Mononuclear cell (primary cell): ENCODE measurements at regions not wholly inside any gene's neighbourhood (a gene's known extent, or its start where the extent isn't known, plus 50 kb on each side); places are given as distances from the start of the nearest gene placed in this dataset.

Experiments
- H3K27me3 ChIP-seq: 2 replicates; pipeline ENCODE4 v1.6.0; 2011; ENCODE audit warnings: low read length, control low read depth; ENCODE audit not compliant: insufficient read depth
- H3K4me1 ChIP-seq: 2 replicates; pipeline ENCODE4 v1.5.1; 2011; ENCODE audit warnings: mild to moderate bottlenecking, low read length, control low read depth; ENCODE audit not compliant: insufficient read depth
- H3K4me3 ChIP-seq: 2 replicates; pipeline ENCODE4 v1.5.1; 2011; ENCODE audit warnings: mild to moderate bottlenecking, low read length, moderate library complexity
- H3K9me3 ChIP-seq: 2 replicates; pipeline ENCODE4 v1.5.1; 2011; ENCODE audit warnings: low read depth, mild to moderate bottlenecking, control low read depth, low read length

DNA sequence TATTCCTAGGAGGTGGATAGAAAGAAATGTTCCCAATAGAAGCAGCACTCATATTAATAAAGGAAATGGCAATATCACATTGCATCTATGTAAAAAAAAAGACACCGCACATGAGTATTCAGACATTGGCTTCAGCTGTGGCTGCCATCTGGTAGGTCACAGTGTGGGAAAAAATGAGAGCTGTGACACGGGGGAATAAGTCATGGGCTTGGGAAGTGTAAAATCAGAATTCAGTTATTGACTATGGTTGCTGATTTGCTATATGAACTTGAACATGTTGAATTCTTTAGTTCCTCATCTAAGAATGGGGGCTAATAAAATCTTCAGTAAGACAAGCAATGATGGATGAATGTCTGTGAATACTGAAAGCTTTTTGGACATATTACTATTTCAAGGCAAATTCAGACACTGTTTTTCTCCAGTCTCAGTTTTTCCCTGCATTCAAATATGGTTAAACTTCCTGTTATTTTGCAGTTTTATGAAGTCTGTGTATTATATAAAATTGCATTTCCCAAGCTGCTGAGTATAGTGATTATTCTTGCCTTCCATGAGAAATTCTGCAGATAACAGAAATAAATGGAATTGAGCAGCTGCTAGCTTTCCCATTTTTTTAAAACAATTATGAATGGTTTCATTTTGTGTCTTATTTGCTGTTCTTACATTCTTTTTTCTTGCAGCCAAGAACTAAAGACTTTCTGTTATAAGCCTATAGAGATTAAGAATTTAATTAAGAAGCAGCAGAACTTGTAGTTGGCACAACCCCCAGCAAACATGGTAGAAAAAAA lies 221.0 kb downstream of the ANKRD50 start:
- Histone ChIP-seq H3K27me3 (no peaks in the 10 kb centered on the region), H3K4me3 (no peak overlapping the region), H3K9me3 (no peaks in the 10 kb centered on the region), H3K4me1 (no peaks in the 10 kb centered on the region)

GRCh38 chr4:124499261-124499660 lies 213.3 kb downstream of the ANKRD50 start:
- Histone ChIP-seq H3K27me3 (no peaks in the 10 kb centered on the region), H3K9me3 (no peaks in the 10 kb centered on the region), H3K4me3 (no peak overlapping the region), H3K4me1 (no peaks in the 10 kb centered on the region)

DNA sequence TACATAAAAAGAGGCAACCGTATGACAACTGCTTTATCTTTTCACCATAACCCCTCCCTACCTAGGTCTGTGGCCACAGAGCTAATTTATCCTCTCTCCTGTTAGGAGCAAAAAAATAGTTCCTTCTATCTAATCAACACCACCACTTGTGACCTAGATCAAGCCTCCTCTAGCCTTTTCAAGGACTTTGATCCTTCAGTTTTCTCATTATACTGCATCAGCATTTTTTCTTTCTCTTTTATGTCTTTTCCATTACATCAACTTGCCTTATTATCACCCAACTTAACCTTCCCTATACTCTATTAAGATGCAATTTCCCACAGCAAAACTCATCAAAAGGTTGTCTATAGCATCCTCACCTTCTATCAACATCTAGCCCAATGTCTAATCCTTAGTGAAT lies 211.0 kb downstream of the ANKRD50 start:
- Histone ChIP-seq H3K27me3 (no peaks in the 10 kb centered on the region), H3K9me3 (no peaks in the 10 kb centered on the region), H3K4me1 (no peaks in the 10 kb centered on the region), H3K4me3 (no peak overlapping the region)

DNA sequence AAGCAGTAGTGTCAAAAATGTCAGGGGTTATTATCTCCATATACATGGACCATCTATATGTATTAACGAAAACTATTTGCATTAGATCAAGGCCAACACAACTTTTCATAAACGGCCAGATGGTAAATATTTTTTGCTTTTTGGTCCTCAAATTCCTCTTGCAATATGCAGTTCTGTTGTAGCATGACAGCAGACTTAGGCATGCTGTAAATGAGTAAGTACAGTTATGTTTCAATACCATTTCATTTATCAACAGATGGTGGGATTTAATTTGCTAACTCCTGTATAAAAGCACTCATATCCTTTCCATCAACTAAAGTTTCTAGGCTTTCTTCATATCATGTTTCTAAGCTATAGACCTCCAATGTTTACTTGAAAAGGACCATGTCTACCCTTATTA lies 208.1 kb downstream of the ANKRD50 start:
- no peaks in the 10 kb centered on the region for H3K9me3 ChIP-seq
- H3K4me1 ChIP-seq, result no peaks in the 10 kb centered on the region
- no peak overlapping the region for H3K4me3 ChIP-seq
- no peaks in the 10 kb centered on the region for H3K27me3 ChIP-seq

DNA sequence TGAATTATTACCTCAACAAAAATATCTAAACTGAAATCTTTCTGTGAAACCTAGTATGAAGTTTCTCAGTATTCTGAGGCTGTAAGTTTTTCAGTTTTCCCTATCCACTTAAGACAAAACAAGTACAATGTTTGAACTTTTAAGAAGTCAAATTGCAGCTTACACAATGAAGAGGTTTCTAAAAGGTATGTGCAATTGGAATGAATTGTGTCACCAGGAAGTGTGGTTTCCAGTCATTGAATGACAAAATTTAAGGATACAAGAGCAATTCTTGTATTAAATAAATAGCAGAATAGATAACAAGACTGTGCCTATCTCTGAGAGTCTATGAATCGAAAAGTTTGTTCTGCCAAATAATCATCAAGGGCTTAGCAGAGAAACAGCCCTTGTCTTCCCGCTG lies 207.3 kb downstream of the ANKRD50 start:
- H3K4me3 ChIP-seq, result no peak overlapping the region
- H3K9me3 ChIP-seq, result no peaks in the 10 kb centered on the region

DNA sequence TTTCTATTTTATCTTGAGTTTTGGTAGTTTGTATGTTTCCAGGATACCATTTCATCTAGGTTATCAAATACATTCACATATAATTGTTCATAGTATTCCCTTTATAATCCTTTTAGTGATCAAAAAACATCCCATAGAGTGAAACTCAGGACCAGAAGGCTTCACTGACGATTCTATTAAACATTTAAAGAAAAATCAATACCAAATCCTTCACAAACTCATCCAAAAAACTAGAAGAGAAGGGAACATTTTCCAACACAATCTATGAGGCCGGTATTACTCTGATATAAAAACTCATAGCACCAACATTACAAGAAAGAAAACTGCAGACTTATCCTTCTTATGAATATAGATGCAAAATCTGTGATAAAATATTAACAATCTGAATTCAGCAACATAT lies 203.4 kb downstream of the ANKRD50 start:
- H3K9me3 ChIP-seq, result no peaks in the 10 kb centered on the region
- no peaks in the 10 kb centered on the region for H3K4me1 ChIP-seq
- no peak overlapping the region for H3K4me3 ChIP-seq
- no peaks in the 10 kb centered on the region for H3K27me3 ChIP-seq

More for the DNA sequence above, 207.3 kb downstream of the ANKRD50 start:
- Histone ChIP-seq H3K27me3 (no peaks in the 10 kb centered on the region), H3K4me1 (no peaks in the 10 kb centered on the region)

DNA sequence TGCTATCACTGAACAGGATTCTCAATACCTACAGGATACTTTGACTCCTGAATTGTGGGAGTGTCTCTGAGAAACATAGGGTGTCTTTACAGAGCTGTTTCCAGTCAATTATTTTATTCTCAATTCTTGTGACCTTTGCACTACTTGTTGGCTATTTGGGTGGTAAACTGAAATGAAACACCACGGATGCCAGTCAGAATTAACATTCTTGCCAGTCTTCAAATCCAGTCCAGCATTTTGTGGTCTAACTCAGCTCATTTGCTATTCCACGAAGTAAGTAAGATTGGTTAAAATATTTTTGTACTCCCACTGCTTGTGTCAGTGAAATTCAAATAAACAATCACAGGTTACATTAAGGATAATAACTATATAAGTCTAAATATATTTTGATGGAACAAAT lies 197.9 kb downstream of the ANKRD50 start:
- no peaks in the 10 kb centered on the region for H3K4me1 ChIP-seq
- no peaks in the 10 kb centered on the region for H3K9me3 ChIP-seq
- H3K4me3 ChIP-seq, result no peak overlapping the region

GRCh38 chr4:124515591-124515990 lies 196.9 kb downstream of the ANKRD50 start:
- Histone ChIP-seq H3K27me3 (no peaks in the 10 kb centered on the region), H3K4me3 (no peak overlapping the region), H3K4me1 (no peaks in the 10 kb centered on the region), H3K9me3 (no peaks in the 10 kb centered on the region)

More for the DNA sequence above, 197.9 kb downstream of the ANKRD50 start:
- H3K27me3 ChIP-seq, result no peaks in the 10 kb centered on the region

DNA sequence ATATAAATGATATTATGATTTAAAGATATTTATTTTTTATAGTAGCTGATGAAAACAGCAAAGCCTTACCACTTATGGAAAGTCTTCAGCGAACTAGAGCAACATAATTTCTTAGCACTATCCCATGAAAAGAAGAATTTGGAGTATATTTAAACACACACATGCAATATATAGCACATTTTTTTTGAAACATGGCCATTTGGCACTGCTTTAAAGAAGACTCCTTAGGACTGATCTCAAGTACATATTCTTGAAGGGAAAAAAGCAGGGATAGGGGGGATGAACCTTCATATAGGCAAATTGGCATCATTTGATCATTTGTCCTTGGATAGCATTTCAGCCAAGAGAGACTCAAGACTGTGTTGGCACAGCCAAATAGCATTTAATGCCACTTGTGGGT lies 193.3 kb downstream of the ANKRD50 start:
- no peaks in the 10 kb centered on the region for H3K27me3 ChIP-seq

DNA sequence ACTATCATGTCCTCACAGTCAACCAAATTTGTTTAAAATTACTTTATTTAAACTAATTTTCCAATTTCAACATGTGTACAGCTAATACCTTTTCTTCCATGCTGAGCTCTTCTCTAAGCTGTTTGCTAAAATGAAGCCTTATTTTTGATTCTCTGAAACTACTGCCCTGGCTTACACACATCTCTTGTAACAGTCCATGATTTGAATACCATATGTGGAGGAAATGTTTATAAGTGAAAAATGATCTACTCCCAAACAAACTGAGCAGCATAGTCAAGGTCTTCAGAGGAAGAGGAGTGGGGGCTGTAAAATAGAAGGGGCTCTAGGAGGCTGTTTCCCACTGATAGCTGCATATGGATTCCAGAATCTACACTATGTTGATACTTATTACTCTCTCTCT lies 188.7 kb downstream of the ANKRD50 start:
- Histone ChIP-seq H3K9me3 (no peaks in the 10 kb centered on the region), H3K4me1 (no peaks in the 10 kb centered on the region), H3K4me3 (no peak overlapping the region), H3K27me3 (no peaks in the 10 kb centered on the region)

More for the DNA sequence above, 193.3 kb downstream of the ANKRD50 start:
- H3K9me3 ChIP-seq, result no peaks in the 10 kb centered on the region
- no peaks in the 10 kb centered on the region for H3K4me1 ChIP-seq
- H3K4me3 ChIP-seq, result no peak overlapping the region

DNA sequence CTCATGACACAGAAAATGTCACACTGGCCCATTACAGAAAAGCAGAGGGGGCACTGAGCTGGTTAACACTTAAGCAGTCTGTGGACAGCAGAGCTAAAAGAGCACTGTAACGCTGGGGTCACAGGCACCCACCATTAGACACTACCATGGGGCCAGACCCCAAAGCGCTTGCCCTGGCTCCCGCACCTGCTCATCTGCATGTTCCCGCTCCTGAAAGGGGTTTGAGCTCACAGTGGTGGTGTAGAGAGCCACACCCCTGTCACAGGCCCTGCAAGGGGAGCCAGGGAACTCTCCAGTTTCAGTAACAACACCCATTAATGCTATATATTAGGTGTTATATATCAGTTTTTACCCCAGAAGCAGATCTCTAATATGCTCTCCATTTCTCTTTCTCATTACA lies 187.0 kb downstream of the ANKRD50 start:
- H3K9me3 ChIP-seq, result no peaks in the 10 kb centered on the region
- H3K4me1 ChIP-seq, result no peaks in the 10 kb centered on the region
- no peak overlapping the region for H3K4me3 ChIP-seq
- H3K27me3 ChIP-seq, result no peaks in the 10 kb centered on the region

DNA sequence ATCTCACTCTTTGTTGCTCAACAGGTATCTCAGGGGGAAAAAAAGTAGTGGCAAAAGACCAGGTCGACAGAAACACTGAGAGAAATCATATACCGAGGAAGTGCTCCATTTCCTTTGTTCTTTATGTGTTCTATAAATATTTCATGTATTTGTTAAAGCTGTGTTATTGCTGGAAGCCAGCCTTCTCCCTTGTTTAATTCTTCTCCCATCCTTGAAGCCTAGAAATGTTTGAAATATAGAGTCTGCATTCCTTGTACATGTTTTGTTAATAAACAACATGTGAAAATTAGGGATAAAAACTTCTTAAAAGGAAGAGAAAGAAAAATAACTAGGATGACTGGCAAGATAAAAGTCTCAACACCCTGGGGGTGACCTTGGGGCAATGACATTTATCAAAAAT lies 186.2 kb downstream of the ANKRD50 start:
- Histone ChIP-seq H3K4me3 (no peak overlapping the region), H3K27me3 (no peaks in the 10 kb centered on the region), H3K9me3 (no peaks in the 10 kb centered on the region), H3K4me1 (no peaks in the 10 kb centered on the region)

- no peak overlapping the region for H3K4me3 ChIP-seq
- no peaks in the 10 kb centered on the region for H3K9me3 ChIP-seq
- H3K27me3 ChIP-seq, result no peaks in the 10 kb centered on the region
- H3K4me1 ChIP-seq, result no peaks in the 10 kb centered on the region
Measured at GRCh38 chr4:124526769-124527168, 185.8 kb downstream of the ANKRD50 start.

DNA sequence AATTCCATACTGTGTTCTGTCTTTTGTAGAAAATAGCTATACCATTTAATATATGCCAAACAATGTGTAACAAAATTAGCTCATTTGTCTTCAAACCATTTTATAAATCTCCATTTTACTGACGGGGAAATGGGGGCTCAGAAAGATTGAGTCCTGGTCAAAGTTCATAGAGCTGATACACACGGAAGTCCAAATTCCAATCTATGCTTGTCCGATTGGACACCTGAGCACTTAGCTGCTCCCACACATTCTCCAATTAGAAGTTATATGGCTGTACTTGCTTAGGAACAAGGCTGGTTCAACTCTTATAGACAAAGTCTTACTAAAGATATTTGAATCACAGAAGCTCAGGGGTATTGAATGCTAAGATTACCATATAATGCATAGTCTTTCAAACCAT lies 185.2 kb downstream of the ANKRD50 start:
- Histone ChIP-seq H3K4me3 (no peak overlapping the region), H3K9me3 (no peaks in the 10 kb centered on the region), H3K4me1 (no peaks in the 10 kb centered on the region), H3K27me3 (no peaks in the 10 kb centered on the region)

DNA sequence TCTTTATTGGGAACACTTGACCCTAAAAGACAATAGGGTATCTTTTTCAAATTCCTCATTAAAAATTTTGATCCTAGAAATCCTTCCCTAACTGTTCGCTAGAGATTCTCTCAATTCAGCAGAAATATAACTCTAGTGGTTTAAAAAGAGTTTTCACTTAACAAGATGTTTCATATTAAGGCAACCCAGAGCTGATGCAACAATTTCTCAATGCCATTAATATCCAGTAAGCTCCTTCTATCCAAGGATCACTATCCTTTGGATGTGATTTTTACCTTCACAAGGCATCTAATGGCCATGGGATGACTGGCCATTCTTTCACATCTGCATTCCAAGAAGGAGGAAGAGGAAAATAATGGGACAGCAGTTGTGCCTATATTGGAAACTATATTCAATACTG lies 183.4 kb downstream of the ANKRD50 start:
- no peaks in the 10 kb centered on the region for H3K27me3 ChIP-seq
- no peak overlapping the region for H3K4me3 ChIP-seq
- no peaks in the 10 kb centered on the region for H3K4me1 ChIP-seq
- H3K9me3 ChIP-seq, result no peaks in the 10 kb centered on the region

DNA sequence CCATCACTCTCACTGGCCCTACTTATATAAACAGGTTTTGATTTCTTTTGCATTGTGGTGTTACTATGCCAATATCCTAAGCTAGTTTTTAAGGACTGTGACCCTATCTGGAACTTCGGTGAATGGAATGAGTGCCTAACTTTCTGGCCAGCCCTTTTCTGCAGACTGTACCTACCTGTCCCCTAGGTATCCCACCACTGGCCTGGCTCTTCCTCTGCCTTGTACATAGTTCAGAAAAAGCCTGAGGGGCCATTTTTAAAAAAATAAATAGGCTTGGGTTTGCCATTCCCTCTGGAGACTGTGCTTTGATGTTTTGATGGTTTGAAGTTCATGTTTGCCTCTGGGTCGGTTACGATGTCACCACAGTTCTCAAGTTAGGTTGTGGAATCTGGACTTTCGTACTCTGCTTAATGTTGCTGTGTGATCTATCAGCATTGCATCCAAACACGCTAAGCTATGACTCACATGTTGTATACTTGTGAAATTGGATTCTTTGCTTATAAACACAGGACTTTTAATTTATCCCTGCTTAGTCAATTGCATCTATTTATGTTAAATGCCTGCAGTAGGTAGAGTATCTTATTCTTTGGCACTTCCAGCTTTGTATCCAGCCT lies 182.0 kb downstream of the ANKRD50 start:
- Histone ChIP-seq H3K4me3 (no peak overlapping the region), H3K9me3 (no peaks in the 10 kb centered on the region)

More for the DNA sequence above, 182.0 kb downstream of the ANKRD50 start:
- H3K27me3 ChIP-seq, result no peaks in the 10 kb centered on the region
- H3K4me1 ChIP-seq, result no peaks in the 10 kb centered on the region
